ENCODE measurements at regions not wholly inside any gene's neighbourhood (a gene's known extent, or its start where the extent isn't known, plus 50 kb on each side); places are given as distances from the start of the nearest gene placed in this dataset.

- Mint-ChIP-seq H3K27me3 (no peaks in the 10 kb centered on the region), H3K4me1 (ENCODE audit: low read depth) (no peaks in the 10 kb centered on the region), H3K27ac (no peak overlapping the region), H3K36me3 (ENCODE audit: low read depth) (no peaks in the 10 kb centered on the region), H3K4me3 (no peak overlapping the region), H3K9me3 (peaks cover 5% of the 10 kb centered on the region)
- Histone ChIP-seq H3K36me3 (ENCODE audit: insufficient read depth, low read length) (no peaks in the 10 kb centered on the region), H3K4me1 (ENCODE audit: insufficient read depth, low read length) (no peaks in the 10 kb centered on the region), H3K9me3 (ENCODE audit: control insufficient read depth in 1 of 2, insufficient read depth in 1 of 2, low read length in 2 of 2) (no peaks in the 10 kb centered on the region), H3K4me3 (ENCODE audit: low read length) (no peak overlapping the region), H3K27me3 (ENCODE audit: control insufficient read depth in 1 of 2, insufficient read depth in 2 of 2, low read length in 2 of 2) (no peaks in the 10 kb centered on the region), H3K27ac (ENCODE audit: low read depth in 1 of 2, low read length in 2 of 2) (no peak overlapping the region)
- ATAC-seq (ENCODE audit: poor library complexity) (no peak), DNase-seq (no peak)
- POLR2A ChIA-PET, result no interaction called here
- CTCF ChIA-PET, result no interaction called here
- intact Hi-C loops (cut with DNase I, micrococcal nuclease), result no loop called here
- TF ChIP-seq, protein P1, sequence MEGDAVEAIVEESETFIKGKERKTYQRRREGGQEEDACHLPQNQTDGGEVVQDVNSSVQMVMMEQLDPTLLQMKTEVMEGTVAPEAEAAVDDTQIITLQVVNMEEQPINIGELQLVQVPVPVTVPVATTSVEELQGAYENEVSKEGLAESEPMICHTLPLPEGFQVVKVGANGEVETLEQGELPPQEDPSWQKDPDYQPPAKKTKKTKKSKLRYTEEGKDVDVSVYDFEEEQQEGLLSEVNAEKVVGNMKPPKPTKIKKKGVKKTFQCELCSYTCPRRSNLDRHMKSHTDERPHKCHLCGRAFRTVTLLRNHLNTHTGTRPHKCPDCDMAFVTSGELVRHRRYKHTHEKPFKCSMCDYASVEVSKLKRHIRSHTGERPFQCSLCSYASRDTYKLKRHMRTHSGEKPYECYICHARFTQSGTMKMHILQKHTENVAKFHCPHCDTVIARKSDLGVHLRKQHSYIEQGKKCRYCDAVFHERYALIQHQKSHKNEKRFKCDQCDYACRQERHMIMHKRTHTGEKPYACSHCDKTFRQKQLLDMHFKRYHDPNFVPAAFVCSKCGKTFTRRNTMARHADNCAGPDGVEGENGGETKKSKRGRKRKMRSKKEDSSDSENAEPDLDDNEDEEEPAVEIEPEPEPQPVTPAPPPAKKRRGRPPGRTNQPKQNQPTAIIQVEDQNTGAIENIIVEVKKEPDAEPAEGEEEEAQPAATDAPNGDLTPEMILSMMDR (IDR thresholded peaks at IDR 0.05), result no peak
Observed at GRCh38 chr20:6468423-6469116, 298.9 kb upstream of the BMP2 start.

GRCh38 chr20:6467562-6467961 lies 299.9 kb upstream of the BMP2 start:
- H3K4me1 Mint-ChIP-seq (ENCODE audit: low read depth), result no peaks in the 10 kb centered on the region
- no peak for ATAC-seq (ENCODE audit: poor library complexity)
- intact Hi-C loops (cut with DNase I, micrococcal nuclease), result no loop called here
- TF ChIP-seq, protein P1 (IDR thresholded peaks at IDR 0.05), result no peak
- peaks cover 5% of the 10 kb centered on the region for H3K9me3 Mint-ChIP-seq
- Histone ChIP-seq H3K4me1 (ENCODE audit: insufficient read depth, low read length) (no peaks in the 10 kb centered on the region), H3K36me3 (ENCODE audit: insufficient read depth, low read length) (no peaks in the 10 kb centered on the region), H3K27ac (ENCODE audit: low read depth in 1 of 2, low read length in 2 of 2) (no peak overlapping the region), H3K9me3 (ENCODE audit: control insufficient read depth in 1 of 2, insufficient read depth in 1 of 2, low read length in 2 of 2) (no peaks in the 10 kb centered on the region), H3K27me3 (ENCODE audit: control insufficient read depth in 1 of 2, insufficient read depth in 2 of 2, low read length in 2 of 2) (no peaks in the 10 kb centered on the region), H3K4me3 (ENCODE audit: low read length) (no peak overlapping the region)
- no peak for DNase-seq
- H3K4me3 Mint-ChIP-seq, result no peak overlapping the region
- H3K27ac Mint-ChIP-seq, result no peak overlapping the region
- ChIA-PET CTCF (no interaction called here), POLR2A (no interaction called here)
- H3K36me3 Mint-ChIP-seq (ENCODE audit: low read depth), result no peaks in the 10 kb centered on the region
- H3K27me3 Mint-ChIP-seq, result no peaks in the 10 kb centered on the region

GRCh38 chr20:6466075-6466810 lies 301.2 kb upstream of the BMP2 start:
- no peaks in the 10 kb centered on the region for H3K36me3 Mint-ChIP-seq (ENCODE audit: low read depth)
- no peak overlapping the region for H3K27ac Mint-ChIP-seq
- TF ChIP-seq, protein P1 (IDR thresholded peaks at IDR 0.05), result no peak
- no peak overlapping the region for H3K4me3 Mint-ChIP-seq
- H3K4me1 ChIP-seq (ENCODE audit: insufficient read depth, low read length), result no peaks in the 10 kb centered on the region
- POLR2A ChIA-PET, result no interaction called here
- no peaks in the 10 kb centered on the region for H3K27me3 ChIP-seq (ENCODE audit: control insufficient read depth in 1 of 2, insufficient read depth in 2 of 2, low read length in 2 of 2)
- no peaks in the 10 kb centered on the region for H3K27me3 Mint-ChIP-seq
- ATAC-seq (ENCODE audit: poor library complexity) (no peak), DNase-seq (no peak)
- H3K9me3 ChIP-seq (ENCODE audit: control insufficient read depth in 1 of 2, insufficient read depth in 1 of 2, low read length in 2 of 2), result no peaks in the 10 kb centered on the region
- H3K36me3 ChIP-seq (ENCODE audit: insufficient read depth, low read length), result no peaks in the 10 kb centered on the region
- no peaks in the 10 kb centered on the region for H3K4me1 Mint-ChIP-seq (ENCODE audit: low read depth)
- no peak overlapping the region for H3K27ac ChIP-seq (ENCODE audit: low read depth in 1 of 2, low read length in 2 of 2)
- H3K4me3 ChIP-seq (ENCODE audit: low read length), result no peak overlapping the region
- H3K9me3 Mint-ChIP-seq, result peaks cover 5% of the 10 kb centered on the region
- CTCF ChIA-PET, result no interaction called here
- intact Hi-C loops (cut with DNase I, micrococcal nuclease), result no loop called here
